HAP-1 (cell line): ENCODE measurements at regions not wholly inside any gene's neighbourhood (a gene's known extent, or its start where the extent isn't known, plus 50 kb on each side); places are given as distances from the start of the nearest gene placed in this dataset.

Experiments
- DNase-seq, 2 experiments: peaks; one replicate each; pipeline ENCODE4 v3.0.0-alpha.2; 2016 to 2020; ENCODE audit warnings: low spot score in 2 of 2
- H3K27me3 ChIP-seq: fragments of 250-450 bp; sonication (Bioruptor Pico); 2 replicates; pipeline ENCODE4 v1.5.1; 2020; ENCODE audit warnings: low read depth, mild to moderate bottlenecking, moderate library complexity
- H3K36me3 ChIP-seq: fragments of 250-450 bp; sonication (Bioruptor Pico); replicated peaks from 2 replicates; pipeline ENCODE4 v1.5.1; 2020; ENCODE audit warnings: mild to moderate bottlenecking
- H3K4me1 ChIP-seq: fragments of 250-450 bp; sonication (Bioruptor Pico); 2 replicates; pipeline ENCODE4 v1.5.1; 2020; ENCODE audit warnings: mild to moderate bottlenecking
- H3K4me3 ChIP-seq: fragments of 250-450 bp; sonication (Bioruptor Pico); 2 replicates; pipeline ENCODE4 v1.5.1; 2020; ENCODE audit warnings: mild to moderate bottlenecking, moderate library complexity
- H3K9me3 ChIP-seq: fragments of 250-450 bp; sonication (Bioruptor Pico); 2 replicates; pipeline ENCODE4 v1.5.1; 2020; ENCODE audit warnings: mild to moderate bottlenecking, moderate library complexity
- in situ Hi-C: fragments of 300-500 bp; cut with MboI; formaldehyde crosslinking; loops from 3 replicates; pipeline ENCODE4 v1.14.3; 2020; ENCODE audit warnings: low sequenced_read_pairs, inconsistent platforms, mixed read lengths

GRCh38 chr16:65838001-65838400 lies 528.5 kb upstream of the CDH5 start:
- no peak for DNase-seq
- Histone ChIP-seq H3K27me3 (no peaks in the 10 kb centered on the region), H3K36me3 (no peaks in the 10 kb centered on the region), H3K4me1 (no peaks in the 10 kb centered on the region), H3K9me3 (no peaks in the 10 kb centered on the region), H3K4me3 (no peak overlapping the region)
- in situ Hi-C loops: no loop called here

GRCh38 chr16:65837464-65837863 lies 529.0 kb upstream of the CDH5 start:
- no peaks in the 10 kb centered on the region for H3K4me1 ChIP-seq
- H3K9me3 ChIP-seq: no peaks in the 10 kb centered on the region
- no peaks in the 10 kb centered on the region for H3K36me3 ChIP-seq
- no peak overlapping the region for H3K4me3 ChIP-seq
- in situ Hi-C loops: no loop called here
- DNase-seq: no peak
- no peaks in the 10 kb centered on the region for H3K27me3 ChIP-seq

DNA sequence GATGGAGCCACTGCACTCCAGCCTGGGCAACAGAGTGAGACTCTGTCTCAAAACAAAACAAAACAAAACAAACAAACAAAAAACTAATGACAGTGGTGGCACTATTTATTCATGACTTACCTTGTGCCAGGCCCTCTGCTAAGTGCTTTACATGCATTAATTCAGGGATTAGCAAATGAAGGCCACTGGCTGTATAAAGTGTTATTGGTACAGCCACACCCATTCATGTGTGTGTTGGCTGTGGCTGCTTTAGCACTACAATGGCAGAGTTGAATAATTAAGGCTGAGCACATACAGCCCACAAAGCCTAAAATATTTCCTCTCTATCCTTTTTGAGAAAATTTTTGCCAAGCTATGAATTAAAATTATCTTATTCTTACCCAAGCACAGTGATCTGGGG lies 531.8 kb upstream of the CDH5 start:
- in situ Hi-C loops: no loop called here

GRCh38 chr16:65833171-65833871 lies 533.2 kb upstream of the CDH5 start:
- no peak overlapping the region for H3K4me3 ChIP-seq
- in situ Hi-C loops: no loop called here
- no peaks in the 10 kb centered on the region for H3K27me3 ChIP-seq
- no peaks in the 10 kb centered on the region for H3K36me3 ChIP-seq
- H3K9me3 ChIP-seq: no peaks in the 10 kb centered on the region
- H3K4me1 ChIP-seq: no peaks in the 10 kb centered on the region
- no peak for DNase-seq

More for the DNA sequence above, 531.8 kb upstream of the CDH5 start:
- H3K4me3 ChIP-seq: no peak overlapping the region
- H3K4me1 ChIP-seq: no peaks in the 10 kb centered on the region
- no peaks in the 10 kb centered on the region for H3K9me3 ChIP-seq
- H3K27me3 ChIP-seq: no peaks in the 10 kb centered on the region
- DNase-seq: no peak
- no peaks in the 10 kb centered on the region for H3K36me3 ChIP-seq

DNA sequence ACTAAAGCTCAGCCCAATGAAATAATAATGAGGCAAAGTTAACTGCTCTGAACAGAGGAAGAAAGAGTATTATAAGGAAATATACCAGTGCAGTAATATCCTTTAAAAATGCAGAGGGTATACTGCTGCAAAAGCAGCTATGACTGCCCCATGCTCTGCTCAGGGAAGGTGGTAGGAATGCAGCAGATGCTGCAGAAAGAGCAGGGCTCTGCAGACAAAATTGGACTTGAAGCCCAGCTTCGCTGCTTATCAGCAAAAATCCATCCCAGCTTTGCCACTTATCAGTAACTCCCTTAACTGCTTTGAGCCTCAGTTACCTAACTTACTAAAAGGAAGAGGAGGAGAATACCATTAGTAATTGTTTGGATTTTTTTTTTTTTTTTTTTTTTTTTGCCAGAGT lies 533.8 kb upstream of the CDH5 start:
- no peaks in the 10 kb centered on the region for H3K36me3 ChIP-seq
- no peaks in the 10 kb centered on the region for H3K27me3 ChIP-seq
- no peak overlapping the region for H3K4me3 ChIP-seq
- DNase-seq: no peak
- H3K9me3 ChIP-seq: no peaks in the 10 kb centered on the region
- H3K4me1 ChIP-seq: no peaks in the 10 kb centered on the region
- in situ Hi-C loops: no loop called here

DNA sequence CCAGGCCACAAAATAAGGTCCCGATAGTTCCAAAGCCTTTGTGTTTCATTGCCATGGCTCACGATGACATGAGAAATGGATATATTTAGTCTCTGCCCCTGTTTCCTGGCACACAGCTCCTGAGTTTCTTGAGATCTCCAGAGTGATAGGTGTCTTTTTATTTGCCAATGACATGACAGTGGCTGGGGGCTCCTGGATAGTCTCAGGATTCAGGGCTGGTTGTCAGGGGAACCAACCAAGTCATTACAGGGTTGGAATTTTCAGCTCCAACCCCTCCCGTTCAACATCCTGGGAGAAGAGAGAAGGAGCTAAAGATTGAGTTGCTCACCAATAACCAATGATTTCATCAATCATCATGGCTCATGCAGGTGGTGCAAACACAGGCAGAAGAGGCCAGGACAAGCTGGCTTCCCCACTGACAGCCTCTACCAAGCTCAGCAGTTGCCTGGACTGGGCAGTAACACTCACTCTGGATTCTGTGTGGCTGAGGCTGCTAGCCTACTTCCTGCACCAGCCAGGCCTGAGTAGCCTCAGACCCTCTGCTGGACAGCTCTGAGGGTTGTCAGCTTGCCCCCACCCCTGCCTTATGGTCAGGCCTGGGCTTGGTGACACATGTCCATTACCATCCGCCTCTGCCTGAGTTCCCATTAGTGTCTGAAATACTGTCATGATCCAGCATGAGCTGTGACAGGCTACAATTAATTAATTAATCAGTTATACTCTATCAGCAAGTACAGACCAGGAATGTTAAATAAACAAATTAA lies 534.4 kb upstream of the CDH5 start:
- in situ Hi-C loops: no loop called here
- Histone ChIP-seq H3K4me1 (no peaks in the 10 kb centered on the region), H3K4me3 (no peak overlapping the region), H3K9me3 (no peaks in the 10 kb centered on the region), H3K36me3 (no peaks in the 10 kb centered on the region), H3K27me3 (no peaks in the 10 kb centered on the region)
- no peak for DNase-seq

DNA sequence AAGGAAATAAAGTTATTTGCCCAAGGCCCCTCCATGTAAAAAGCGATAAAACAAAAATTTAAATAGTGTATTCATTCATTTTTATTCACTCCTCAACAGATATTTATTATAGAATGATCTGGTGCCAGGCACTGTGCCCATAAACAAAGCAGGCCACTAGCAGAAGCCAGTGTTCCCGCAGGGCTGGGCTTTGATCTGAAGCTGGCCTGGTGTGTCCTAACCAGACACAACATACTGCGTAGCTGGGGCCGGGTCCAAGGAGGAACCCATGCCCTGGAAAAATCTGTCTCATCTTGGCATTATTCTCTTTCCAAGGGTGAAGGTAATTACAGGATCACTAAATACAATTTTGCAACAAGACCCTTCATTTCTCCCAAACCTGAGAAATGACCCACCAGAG lies 537.4 kb upstream of the CDH5 start:
- no peaks in the 10 kb centered on the region for H3K9me3 ChIP-seq
- in situ Hi-C loops: no loop called here
- H3K27me3 ChIP-seq: no peaks in the 10 kb centered on the region
- no peak for DNase-seq
- H3K4me1 ChIP-seq: no peaks in the 10 kb centered on the region
- no peaks in the 10 kb centered on the region for H3K36me3 ChIP-seq
- H3K4me3 ChIP-seq: no peak overlapping the region

- Histone ChIP-seq H3K9me3 (no peaks in the 10 kb centered on the region), H3K4me1 (no peaks in the 10 kb centered on the region), H3K4me3 (no peak overlapping the region), H3K36me3 (no peaks in the 10 kb centered on the region), H3K27me3 (no peaks in the 10 kb centered on the region)
- no peak for DNase-seq
- in situ Hi-C loops: no loop called here
Measured at GRCh38 chr16:65828296-65828695, 538.2 kb upstream of the CDH5 start.

GRCh38 chr16:65827231-65827630 lies 539.3 kb upstream of the CDH5 start:
- Histone ChIP-seq H3K9me3 (no peaks in the 10 kb centered on the region), H3K36me3 (no peaks in the 10 kb centered on the region), H3K27me3 (no peaks in the 10 kb centered on the region), H3K4me1 (no peaks in the 10 kb centered on the region), H3K4me3 (no peak overlapping the region)
- DNase-seq: no peak
- in situ Hi-C loops: no loop called here

- in situ Hi-C loops: no loop called here
- Histone ChIP-seq H3K27me3 (no peaks in the 10 kb centered on the region), H3K36me3 (no peaks in the 10 kb centered on the region), H3K4me1 (no peaks in the 10 kb centered on the region), H3K9me3 (no peaks in the 10 kb centered on the region), H3K4me3 (no peak overlapping the region)
- no peak for DNase-seq
Measured at GRCh38 chr16:65825191-65825856, 541.2 kb upstream of the CDH5 start.

DNA sequence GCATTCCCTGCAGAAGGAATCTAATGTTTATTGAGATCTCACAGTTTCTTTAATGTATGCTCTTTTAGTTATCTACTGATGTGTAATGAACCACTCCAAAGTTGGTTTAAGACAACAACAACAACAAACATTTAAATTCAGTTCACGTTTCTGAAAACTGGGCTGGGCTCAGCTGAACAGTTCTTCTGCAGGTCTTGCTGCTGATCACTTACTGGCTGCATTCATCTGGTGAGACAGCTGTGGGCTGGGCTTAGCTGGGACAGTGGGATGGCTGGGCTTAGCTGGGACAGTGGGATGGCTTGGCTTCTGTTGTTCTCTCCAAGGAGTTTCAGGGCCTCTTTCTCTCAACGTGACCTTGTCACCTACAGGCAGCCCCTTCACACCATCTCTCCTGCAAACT lies 544.3 kb upstream of the CDH5 start:
- no peaks in the 10 kb centered on the region for H3K9me3 ChIP-seq
- H3K27me3 ChIP-seq: no peaks in the 10 kb centered on the region
- in situ Hi-C loops: no loop called here
- H3K4me1 ChIP-seq: no peaks in the 10 kb centered on the region
- no peak overlapping the region for H3K4me3 ChIP-seq
- DNase-seq: no peak
- H3K36me3 ChIP-seq: no peaks in the 10 kb centered on the region

DNA sequence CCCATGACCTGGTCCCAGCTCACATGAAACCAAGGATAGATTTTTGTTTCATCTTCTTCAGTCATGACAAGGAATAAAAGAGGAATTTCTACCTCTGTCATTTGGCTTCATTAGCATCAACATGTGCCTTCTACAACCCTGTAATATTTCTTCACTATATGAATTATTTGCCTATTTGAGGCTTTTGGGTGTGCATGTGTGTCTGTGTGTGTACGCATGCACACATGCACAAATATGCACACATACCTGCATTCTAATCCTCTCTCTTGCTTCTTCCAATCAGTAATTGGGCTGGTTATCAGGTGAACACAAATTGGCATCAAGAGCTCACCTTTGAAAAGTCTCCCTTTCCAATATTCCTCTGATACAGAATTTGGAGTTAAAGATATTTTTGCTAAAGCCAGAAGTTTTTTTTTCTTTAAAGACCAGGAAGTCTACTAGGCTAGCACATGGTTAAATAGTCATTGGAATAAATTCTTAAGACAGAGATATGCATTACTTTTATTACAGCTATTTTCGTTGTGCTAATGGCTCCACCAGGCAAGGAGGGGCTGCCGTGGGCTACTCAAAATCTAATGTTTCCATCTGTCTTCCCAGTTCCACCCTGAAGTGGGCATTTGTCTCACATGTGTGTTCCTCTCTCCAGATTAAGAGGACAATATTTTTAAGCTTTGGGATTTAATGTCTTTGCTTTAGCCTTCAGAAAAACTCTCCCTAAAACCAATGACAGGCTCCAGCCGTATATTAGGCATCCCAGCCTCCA lies 547.2 kb upstream of the CDH5 start:
- no peaks in the 10 kb centered on the region for H3K27me3 ChIP-seq
- no peaks in the 10 kb centered on the region for H3K4me1 ChIP-seq
- in situ Hi-C loops: no loop called here
- no peaks in the 10 kb centered on the region for H3K9me3 ChIP-seq
- H3K4me3 ChIP-seq: no peak overlapping the region
- no peak for DNase-seq
- no peaks in the 10 kb centered on the region for H3K36me3 ChIP-seq

GRCh38 chr16:65817799-65818198 lies 548.7 kb upstream of the CDH5 start:
- no peaks in the 10 kb centered on the region for H3K9me3 ChIP-seq
- H3K36me3 ChIP-seq: no peaks in the 10 kb centered on the region
- no peak overlapping the region for H3K4me3 ChIP-seq
- H3K4me1 ChIP-seq: no peaks in the 10 kb centered on the region
- in situ Hi-C loops: no loop called here
- no peaks in the 10 kb centered on the region for H3K27me3 ChIP-seq
- no peak for DNase-seq

GRCh38 chr16:65817066-65817465 lies 549.4 kb upstream of the CDH5 start:
- H3K4me1 ChIP-seq: no peaks in the 10 kb centered on the region
- no peaks in the 10 kb centered on the region for H3K36me3 ChIP-seq
- DNase-seq: no peak
- no peaks in the 10 kb centered on the region for H3K9me3 ChIP-seq
- in situ Hi-C loops: no loop called here
- H3K27me3 ChIP-seq: no peaks in the 10 kb centered on the region
- no peak overlapping the region for H3K4me3 ChIP-seq
